CD4-positive, alpha-beta T cell (primary cell): ENCODE measurements at regions not wholly inside any gene's neighbourhood (a gene's known extent, or its start where the extent isn't known, plus 50 kb on each side); places are given as distances from the start of the nearest gene placed in this dataset.

Experiments used
- ATAC-seq: fragments of 200-7000 bp; cut with Tn5 transposase; one replicate; pipeline ENCODE4 v1.10.0; 2022; ENCODE audit warnings: mild to moderate bottlenecking; ENCODE audit not compliant: poor library complexity
- CTCF ChIA-PET: fragments of 350-600 bp; sonication (Branson Sonifier 250); formaldehyde crosslinking; loops from one replicate; lab custom pipeline; 2021; ENCODE audit warnings: antibody characterized with exemption, inconsistent platforms; lab: Charles Lee
- POLR2A ChIA-PET: fragments of 350-600 bp; sonication (Branson Sonifier 250); formaldehyde crosslinking; loops from one replicate; lab custom pipeline; 2021; ENCODE audit warnings: antibody characterized with exemption, inconsistent platforms; lab: Charles Lee
- DNase-seq, 14 experiments: peaks; one replicate each; pipeline ENCODE4 v3.0.0-alpha.2; 2013 to 2020; ENCODE audit warnings: mixed read lengths in 2 of 14
- H3K27ac ChIP-seq, 2 donors: one replicate each; pipeline versions ENCODE4 v1.5.1 to v1.7.0; 2013; ENCODE audit warnings: low read length in 2 of 2, low read depth in 1 of 2, mild to moderate bottlenecking in 1 of 2
- H3K27me3 ChIP-seq, 2 experiments: 1 replicate in 1 of 2; 2 replicates in 1 of 2; pipeline versions ENCODE4 v1.6.1 to v1.7.0; 2013; ENCODE audit warnings: low read length in 2 of 2, control low read depth in 1 of 2, mild to moderate bottlenecking in 1 of 2, moderate library complexity in 1 of 2; ENCODE audit not compliant: insufficient read depth in 2 of 2, control insufficient read depth in 1 of 2
- H3K36me3 ChIP-seq: one replicate; pipeline ENCODE4 v1.6.1; 2013; ENCODE audit warnings: low read length, control low read depth; ENCODE audit not compliant: insufficient read depth
- H3K4me1 ChIP-seq: one replicate; pipeline ENCODE4 v1.6.1; 2013; ENCODE audit warnings: low read length, control low read depth; ENCODE audit not compliant: insufficient read depth
- H3K4me3 ChIP-seq: one replicate; pipeline ENCODE4 v1.5.1; 2013; ENCODE audit warnings: mild to moderate bottlenecking, low read length, moderate library complexity
- H3K9me3 ChIP-seq, 2 experiments: 1 replicate in 1 of 2; 2 replicates in 1 of 2; pipeline versions ENCODE4 v1.6.1 to v1.7.0; 2013; ENCODE audit warnings: low read length in 2 of 2, mild to moderate bottlenecking in 2 of 2, control low read depth in 1 of 2, moderate library complexity in 1 of 2; ENCODE audit not compliant: control insufficient read depth in 1 of 2, insufficient read depth in 1 of 2
- H3K27ac Mint-ChIP-seq: one replicate; pipeline ENCODE4 v1.8.0; 2020; ENCODE audit warnings: mixed read lengths
- H3K27me3 Mint-ChIP-seq: one replicate; pipeline ENCODE4 v1.8.0; 2021; ENCODE audit warnings: mixed read lengths
- H3K36me3 Mint-ChIP-seq: one replicate; pipeline ENCODE4 v1.8.0; 2021; ENCODE audit warnings: low read depth, mixed read lengths
- H3K4me1 Mint-ChIP-seq: one replicate; pipeline ENCODE4 v1.8.0; 2021; ENCODE audit warnings: low read depth, mixed read lengths
- H3K4me3 Mint-ChIP-seq: one replicate; pipeline ENCODE4 v1.8.0; 2020; ENCODE audit warnings: mild to moderate bottlenecking, mixed read lengths
- H3K9me3 Mint-ChIP-seq: one replicate; pipeline ENCODE4 v1.8.0; 2020; ENCODE audit warnings: mixed read lengths
- intact Hi-C, 2 experiments: fragments of 100-400 bp; cut with DNase I in 1 of 2; cut with micrococcal nuclease in 1 of 2; formaldehyde crosslinking; loops; one replicate each; pipeline versions ENCODE4 v1.15.1 to v1.9.0; 2023 to 2025; cut with DNase I, micrococcal nuclease
- TF ChIP-seq, protein P1 (sequence below): fragments of 200-600 bp; IDR thresholded peaks from one replicate; pipeline ENCODE4 v1.8.0; 2022; ENCODE audit warnings: antibody characterized with exemption, mild to moderate bottlenecking

DNA sequence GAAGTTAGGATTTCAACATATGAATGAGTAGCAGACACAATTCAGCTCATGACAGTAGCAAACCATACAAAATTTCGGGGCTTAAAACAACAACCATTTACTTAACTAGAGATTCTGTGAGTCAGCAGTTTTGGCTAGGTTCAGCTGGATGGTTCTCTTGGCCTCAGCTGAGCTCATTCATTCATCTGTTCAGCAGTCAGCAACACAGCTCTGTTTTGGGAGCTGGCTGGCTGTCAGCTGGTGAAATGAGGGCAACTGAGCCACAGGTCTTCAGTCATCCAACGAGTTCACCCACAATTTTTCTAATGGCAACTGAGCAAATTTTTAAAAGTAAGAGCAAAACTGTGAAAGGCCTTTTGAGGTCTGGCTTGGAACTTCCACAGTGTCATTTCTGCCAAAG lies 2005.1 kb upstream of the AGA start:
- Mint-ChIP-seq H3K4me3 (no peak overlapping the region), H3K27ac (no peak overlapping the region), H3K27me3 (no peaks in the 10 kb centered on the region), H3K9me3 (peaks cover 2% of the 10 kb centered on the region), H3K4me1 (no peaks in the 10 kb centered on the region), H3K36me3 (no peaks in the 10 kb centered on the region)
- H3K9me3 ChIP-seq = peaks cover 0 to 3% of the 10 kb centered on the region in 2 experiments
- no peak overlapping the region for H3K4me3 ChIP-seq
- ChIA-PET CTCF (no interaction called here), POLR2A (no interaction called here)
- H3K36me3 ChIP-seq = no peaks in the 10 kb centered on the region
- H3K27me3 ChIP-seq = no peaks in the 10 kb centered on the region
- TF ChIP-seq, protein P1, sequence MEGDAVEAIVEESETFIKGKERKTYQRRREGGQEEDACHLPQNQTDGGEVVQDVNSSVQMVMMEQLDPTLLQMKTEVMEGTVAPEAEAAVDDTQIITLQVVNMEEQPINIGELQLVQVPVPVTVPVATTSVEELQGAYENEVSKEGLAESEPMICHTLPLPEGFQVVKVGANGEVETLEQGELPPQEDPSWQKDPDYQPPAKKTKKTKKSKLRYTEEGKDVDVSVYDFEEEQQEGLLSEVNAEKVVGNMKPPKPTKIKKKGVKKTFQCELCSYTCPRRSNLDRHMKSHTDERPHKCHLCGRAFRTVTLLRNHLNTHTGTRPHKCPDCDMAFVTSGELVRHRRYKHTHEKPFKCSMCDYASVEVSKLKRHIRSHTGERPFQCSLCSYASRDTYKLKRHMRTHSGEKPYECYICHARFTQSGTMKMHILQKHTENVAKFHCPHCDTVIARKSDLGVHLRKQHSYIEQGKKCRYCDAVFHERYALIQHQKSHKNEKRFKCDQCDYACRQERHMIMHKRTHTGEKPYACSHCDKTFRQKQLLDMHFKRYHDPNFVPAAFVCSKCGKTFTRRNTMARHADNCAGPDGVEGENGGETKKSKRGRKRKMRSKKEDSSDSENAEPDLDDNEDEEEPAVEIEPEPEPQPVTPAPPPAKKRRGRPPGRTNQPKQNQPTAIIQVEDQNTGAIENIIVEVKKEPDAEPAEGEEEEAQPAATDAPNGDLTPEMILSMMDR = no peak
- no peak for DNase-seq
- ATAC-seq = no peak
- H3K27ac ChIP-seq = no peak overlapping the region
- no peaks in the 10 kb centered on the region for H3K4me1 ChIP-seq
- intact Hi-C loops = no loop called here

DNA sequence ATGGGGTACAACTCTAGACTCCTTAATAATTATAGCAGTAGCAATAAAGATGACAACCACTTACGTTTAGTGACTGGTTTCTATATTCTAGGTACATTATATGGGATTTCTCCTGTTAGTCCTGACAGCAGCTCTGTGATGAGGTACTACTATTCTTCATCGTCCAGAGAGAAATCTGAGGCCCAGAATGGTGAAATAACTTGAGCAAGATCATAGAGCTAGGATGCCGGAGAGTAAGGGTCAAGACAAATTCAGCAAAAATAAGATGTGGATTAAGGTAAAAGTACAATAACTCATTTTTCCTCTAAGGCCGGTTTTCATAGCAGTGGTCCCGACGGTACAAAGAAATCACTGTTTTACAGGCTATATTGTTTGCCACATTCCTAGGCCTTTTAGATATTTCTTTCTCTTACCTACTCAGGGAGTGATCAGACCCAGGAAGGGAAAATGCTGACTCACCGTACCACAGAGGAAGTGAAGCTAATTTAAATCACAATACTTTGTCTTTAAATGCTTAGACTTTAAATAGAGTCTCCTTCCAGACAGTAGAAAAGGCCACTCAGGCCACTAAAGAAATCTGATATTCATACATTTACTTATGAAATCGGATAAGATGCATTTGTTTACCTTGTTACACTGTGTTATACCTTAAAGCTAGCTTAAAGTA lies 2023.0 kb upstream of the AGA start:
- Mint-ChIP-seq H3K27ac (no peak overlapping the region), H3K4me1 (no peaks in the 10 kb centered on the region), H3K27me3 (no peaks in the 10 kb centered on the region), H3K36me3 (no peaks in the 10 kb centered on the region), H3K4me3 (no peak overlapping the region), H3K9me3 (peaks cover 11% of the 10 kb centered on the region)
- Histone ChIP-seq H3K27me3 (no peaks in the 10 kb centered on the region), H3K36me3 (no peaks in the 10 kb centered on the region), H3K27ac (no peak overlapping the region), H3K4me1 (no peaks in the 10 kb centered on the region), H3K9me3 (no peaks in the 10 kb centered on the region), H3K4me3 (no peak overlapping the region)
- CTCF ChIA-PET = no interaction called here
- ATAC-seq (no peak), DNase-seq (no peak)
- POLR2A ChIA-PET = no interaction called here
- TF ChIP-seq, protein P1 = no peak
- intact Hi-C loops = no loop called here

DNA sequence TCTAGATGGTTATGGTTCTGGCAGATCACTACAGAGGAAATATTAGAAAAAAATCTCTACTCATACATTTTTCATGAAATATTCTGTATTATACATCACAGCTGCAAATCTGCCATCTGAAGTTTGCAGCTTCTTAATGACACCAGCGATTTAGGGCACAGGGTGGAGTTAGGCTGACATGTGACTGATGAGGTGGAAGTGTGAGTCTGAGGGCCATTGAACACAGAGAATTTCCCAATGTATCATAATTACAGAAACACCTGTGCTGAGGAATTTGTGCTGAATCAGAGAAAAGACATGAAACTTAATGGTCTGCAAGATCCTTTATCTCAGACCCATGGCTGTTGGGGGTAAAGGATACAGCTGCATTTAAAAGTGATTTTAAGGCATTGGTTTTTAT lies 2025.6 kb upstream of the AGA start:
- CTCF ChIA-PET = no interaction called here
- TF ChIP-seq, protein P1 = no peak
- H3K27me3 ChIP-seq = no peaks in the 10 kb centered on the region
- no peak overlapping the region for H3K27ac ChIP-seq
- no peaks in the 10 kb centered on the region for H3K4me1 Mint-ChIP-seq
- peaks cover 5% of the 10 kb centered on the region for H3K9me3 Mint-ChIP-seq
- no peak overlapping the region for H3K4me3 ChIP-seq
- intact Hi-C loops = no loop called here
- ATAC-seq (no peak), DNase-seq (no peak)
- H3K4me1 ChIP-seq = no peaks in the 10 kb centered on the region
- H3K27me3 Mint-ChIP-seq = no peaks in the 10 kb centered on the region
- H3K36me3 Mint-ChIP-seq = no peaks in the 10 kb centered on the region
- POLR2A ChIA-PET = no interaction called here
- no peak overlapping the region for H3K4me3 Mint-ChIP-seq
- no peak overlapping the region for H3K27ac Mint-ChIP-seq
- no peaks in the 10 kb centered on the region for H3K36me3 ChIP-seq
- no peaks in the 10 kb centered on the region for H3K9me3 ChIP-seq
